Suprapubic skin (tissue), 3 donors: ENCODE measurements at regions not wholly inside any gene's neighbourhood (a gene's known extent, or its start where the extent isn't known, plus 50 kb on each side); places are given as distances from the start of the nearest gene placed in this dataset.
"Not testable (repeated sequence)": the region's sequence is repeated elsewhere in the genome, so short reads cannot be mapped to it uniquely, and the experiment has no call there.

ENCODE experiments used
- CTCF ChIP-seq, 2 donors: fragments of 200-600 bp in 1 of 2; fragments of 450-650 bp in 1 of 2; sonication (generic) in 1 of 2; IDR thresholded peaks; one replicate each; pipeline ENCODE4 v1.5.1; 2016 to 2019; ENCODE audit warnings: antibody characterized with exemption in 2 of 2, mild to moderate bottlenecking in 1 of 2, moderate library complexity in 1 of 2
- POLR2AphosphoS5 ChIP-seq, 3 donors: sonication (generic); formaldehyde crosslinking; IDR thresholded peaks; one replicate each; pipeline ENCODE4 v1.6.1; 2017; ENCODE audit warnings: antibody characterized with exemption in 3 of 3

- not testable (repeated sequence) for TF ChIP-seq CTCF, POLR2AphosphoS5 (IDR thresholded peaks at IDR 0.05)
Measured at GRCh38 chr14:38932653-38933000, 170.4 kb downstream of the SEC23A start.
